ENCODE measurements at regions not wholly inside any gene's neighbourhood (a gene's known extent, or its start where the extent isn't known, plus 50 kb on each side); places are given as distances from the start of the nearest gene placed in this dataset.

- TF ChIP-seq CTCF (IDR thresholded peaks at IDR 0.05) (no peak), POLR2A (IDR thresholded peaks at IDR 0.05) (no peak)
These were observed 697.9 kb upstream of the ROBO1 start for GRCh38 chr3:80465746-80466145.
